ENCODE measurements at regions not wholly inside any gene's neighbourhood (a gene's known extent, or its start where the extent isn't known, plus 50 kb on each side); places are given as distances from the start of the nearest gene placed in this dataset.

- TF ChIP-seq ZBTB9 (CRISPR knock-in tag; IDR thresholded peaks at IDR 0.05) (no peak), ZNF57 (CRISPR knock-in tag; IDR thresholded peaks at IDR 0.05) (no peak), ZBTB12 (CRISPR knock-in tag; IDR thresholded peaks at IDR 0.05) (peak; percentile 83), DIDO1 (tag; IDR thresholded peaks at IDR 0.05; ENCODE audit: low read depth) (peak; percentile 68; the same call in 1 of the 2 replicates), RAD21 (CRISPR knock-in tag; conservative IDR thresholded peaks at IDR 0.05 in 1 of 2, IDR thresholded peaks at IDR 0.05 in 1 of 2) (peak in 1 of 2 experiments; percentile 15; a peak in 1 of 4 replicates), YY1 (IDR thresholded peaks at IDR 0.05; ENCODE audit: borderline replicate concordance in 1 of 3, control insufficient read depth in 1 of 3, extremely low read depth in 1 of 3, insufficient read depth in 3 of 3, insufficient read length in 1 of 3, insufficient replicate concordance in 2 of 3, low read depth in 1 of 3, low read length in 2 of 3) (peak in 1 of 3 experiments; percentile 12), PHF20 (IDR thresholded peaks at IDR 0.05; ENCODE audit: partially characterized antibody) (no peak), ARID3B (CRISPR knock-in tag; IDR thresholded peaks at IDR 0.05; ENCODE audit: borderline replicate concordance) (no peak), NEUROD1 (IDR thresholded peaks at IDR 0.05; ENCODE audit: borderline replicate concordance, low read depth, low read length, partially characterized antibody) (no peak), RAD51 (IDR thresholded peaks at IDR 0.05; ENCODE audit: borderline replicate concordance, low read depth) (peak; percentile 98), CTCF (IDR thresholded peaks at IDR 0.05 in 2 of 3, conservative IDR thresholded peaks at IDR 0.05 in 1 of 3; ENCODE audit: insufficient read depth in 2 of 3, low read depth in 1 of 3, low read length in 3 of 3) (no peak), CAMTA2 (CRISPR knock-in tag; conservative IDR thresholded peaks at IDR 0.05) (no peak), CUX1 (CRISPR knock-in tag; IDR thresholded peaks at IDR 0.05) (no peak)
Observed at GRCh38 chr4:128635141-128635954, 174.2 kb upstream of the JADE1 start (continued).
